A549 (cell line): ENCODE measurements at regions not wholly inside any gene's neighbourhood (a gene's known extent, or its start where the extent isn't known, plus 50 kb on each side); places are given as distances from the start of the nearest gene placed in this dataset.
A peak's percentile ranks its signal among the peaks of the same experiment; 100 is the strongest.

Experiments
- ATAC-seq, 2 experiments: fragments of 200-7000 bp in 1 of 2; fragments of >200 bp in 1 of 2; cut with Nextera tagmentation in 1 of 2; cut with Tn5 transposase in 1 of 2; 3 replicates each; pipeline versions ENCODE4 v1.8.0 to v1.9.1; 2018 to 2020; ENCODE audit warnings: mild to moderate bottlenecking in 1 of 2, moderate library complexity in 1 of 2
- CTCF ChIA-PET: fragments of 300-600 bp; sonication (Branson Sonifier 250); formaldehyde crosslinking; extraction: SDS; loops from one replicate; lab custom pipeline; 2021; ENCODE audit warnings: antibody characterized with exemption, inconsistent platforms; lab: Yijun Ruan, JAX
- POLR2A ChIA-PET: fragments of 350-600 bp; formaldehyde crosslinking; extraction: SDS; loops from one replicate; lab custom pipeline; 2021; ENCODE audit warnings: antibody characterized with exemption, inconsistent platforms; lab: Yijun Ruan, JAX
- DNase-seq, 2 experiments: peaks; one replicate each; pipeline versions ENCODE4 v3.0.0 to v3.0.0-alpha.2; 2011 to 2016; ENCODE audit warnings: low read depth in 1 of 2, low spot score in 1 of 2
- FAIRE-seq: peaks from 2 replicates; lab custom pipeline; 2011; peaks lifted over from hg19 to GRCh38; lab: Jason Lieb, UNC
- H3K27ac ChIP-seq, 2 experiments: fragments of >200 bp; sonication (Bioruptor Twin); formaldehyde crosslinking; 3 replicates each; pipeline ENCODE4 v1.5.1; 2016 to 2017
- H3K4me1 ChIP-seq: fragments of >200 bp; sonication (Bioruptor Twin); formaldehyde crosslinking; 3 replicates; pipeline ENCODE4 v1.6.1; 2016
- H3K4me2 ChIP-seq: fragments of >200 bp; sonication (Bioruptor Twin); formaldehyde crosslinking; 3 replicates; pipeline ENCODE4 v1.6.1; 2016
- H3K4me3 ChIP-seq: fragments of >200 bp; sonication (Bioruptor Twin); formaldehyde crosslinking; 3 replicates; pipeline ENCODE4 v1.5.1; 2016
- H3K9me3 ChIP-seq: fragments of >200 bp; sonication (Bioruptor Twin); formaldehyde crosslinking; 3 replicates; pipeline ENCODE4 v1.6.1; 2016
- BCL3 ChIP-seq: fragments of >200 bp; sonication (Bioruptor Twin); formaldehyde crosslinking; IDR thresholded peaks from 3 replicates; pipeline ENCODE4 v1.6.1; 2016
- CBX2 ChIP-seq: fragments of 200-600 bp; sonication (generic); IDR thresholded peaks from 2 replicates; pipeline ENCODE4 v1.6.1; 2016; ENCODE audit warnings: low read depth, mild to moderate bottlenecking, borderline replicate concordance
- CEBPB ChIP-seq, 2 experiments: fragments of >200 bp in 1 of 2; sonication (Bioruptor Twin) in 1 of 2; formaldehyde crosslinking in 1 of 2; IDR thresholded peaks; 2 replicates each; pipeline ENCODE4 v1.6.1; 2012 to 2016
- CTCF ChIP-seq: fragments of >200 bp; sonication (Bioruptor Twin); formaldehyde crosslinking; IDR thresholded peaks from 3 replicates; pipeline ENCODE4 v1.5.1; 2016
- EHMT2 ChIP-seq: fragments of 200-600 bp; sonication (generic); IDR thresholded peaks from 2 replicates; pipeline ENCODE4 v1.6.1; 2016; ENCODE audit warnings: antibody characterized with exemption, low read depth, mild to moderate bottlenecking, moderate library complexity
- ESRRA ChIP-seq: fragments of 150-350 bp; IDR thresholded peaks from 2 replicates; pipeline ENCODE4 v1.6.1; 2014; ENCODE audit warnings: mild to moderate bottlenecking, low read length, borderline replicate concordance
- FOSB ChIP-seq: fragments of 250-450 bp; sonication (Bioruptor Pico); IDR thresholded peaks from 2 replicates; pipeline ENCODE4 v1.5.0; 2020; ENCODE audit warnings: mild to moderate bottlenecking, moderate library complexity
- HDAC2 ChIP-seq: fragments of 200-600 bp; sonication (generic); IDR thresholded peaks from 2 replicates; pipeline ENCODE4 v1.6.1; 2016
- HES2 ChIP-seq: fragments of >200 bp; sonication (Bioruptor Twin); formaldehyde crosslinking; IDR thresholded peaks from 2 replicates; pipeline ENCODE4 v1.6.1; 2016
- HOXB13 ChIP-seq: fragments of 250-450 bp; sonication (Bioruptor Pico); IDR thresholded peaks from 2 replicates; pipeline ENCODE4 v1.5.0; 2020; ENCODE audit warnings: low read depth, mild to moderate bottlenecking, moderate library complexity
- HOXB5 ChIP-seq: fragments of 250-450 bp; sonication (Bioruptor Pico); IDR thresholded peaks from 2 replicates; pipeline ENCODE4 v1.5.0; 2020; ENCODE audit warnings: mild to moderate bottlenecking, moderate library complexity
- JUN ChIP-seq, 2 experiments: fragments of >200 bp; sonication (Bioruptor Twin); formaldehyde crosslinking; IDR thresholded peaks; 2 replicates in 1 of 2; 3 replicates in 1 of 2; pipeline ENCODE4 v1.6.1; 2016 to 2017
- JUNB ChIP-seq: fragments of >200 bp; sonication (Bioruptor Twin); formaldehyde crosslinking; IDR thresholded peaks from 2 replicates; pipeline ENCODE4 v1.6.1; 2016
- KDM5A ChIP-seq: fragments of 200-600 bp; sonication (generic); IDR thresholded peaks from 2 replicates; pipeline ENCODE4 v1.6.1; 2016; ENCODE audit warnings: antibody characterized with exemption, mild to moderate bottlenecking
- MAFK ChIP-seq: fragments of 450-650 bp; IDR thresholded peaks from 2 replicates; pipeline ENCODE4 v1.6.1; 2014; ENCODE audit not compliant: partially characterized antibody
- MAZ ChIP-seq: fragments of 150-350 bp; IDR thresholded peaks from 2 replicates; pipeline ENCODE4 v1.6.1; 2014; ENCODE audit warnings: antibody characterized with exemption, low read depth, low read length, borderline replicate concordance
- PBX3 ChIP-seq: IDR thresholded peaks from 2 replicates; pipeline ENCODE4 v1.6.1; 2012
- POLR2A ChIP-seq: IDR thresholded peaks from 2 replicates; pipeline ENCODE4 v1.6.1; 2012; ENCODE audit warnings: mild to moderate bottlenecking, low read length
- RCOR1 ChIP-seq: fragments of 150-350 bp; IDR thresholded peaks from 2 replicates; pipeline ENCODE4 v1.6.1; 2014; ENCODE audit warnings: antibody characterized with exemption, low read length, low read depth
- RFX5 ChIP-seq: fragments of 450-650 bp; IDR thresholded peaks from 2 replicates; pipeline ENCODE4 v1.7.1; 2014; ENCODE audit warnings: antibody characterized with exemption, mild to moderate bottlenecking, moderate library complexity
- RNF2 ChIP-seq: fragments of 200-600 bp; sonication (generic); IDR thresholded peaks from 2 replicates; pipeline ENCODE4 v1.6.1; 2016; ENCODE audit warnings: low read depth, mild to moderate bottlenecking, antibody characterized with exemption, moderate library complexity, borderline replicate concordance
- SREBF2 ChIP-seq: fragments of 450-650 bp; IDR thresholded peaks from 2 replicates; pipeline ENCODE4 v1.6.1; 2014; ENCODE audit warnings: mild to moderate bottlenecking, moderate library complexity
- TP53 ChIP-seq: fragments of 250-450 bp; sonication (Bioruptor Pico); IDR thresholded peaks from 2 replicates; pipeline ENCODE4 v1.5.0; 2021; ENCODE audit warnings: mild to moderate bottlenecking, moderate library complexity
- USF2 ChIP-seq: fragments of 450-650 bp; IDR thresholded peaks from 2 replicates; pipeline ENCODE4 v1.6.1; 2014; ENCODE audit warnings: antibody characterized with exemption
- ZC3H11A ChIP-seq: fragments of 450-650 bp; IDR thresholded peaks from 2 replicates; pipeline ENCODE4 v1.6.1; 2014; ENCODE audit warnings: antibody characterized with exemption, mild to moderate bottlenecking
- ZFP36 ChIP-seq: fragments of 450-650 bp; IDR thresholded peaks from 2 replicates; pipeline ENCODE4 v1.6.1; 2014; ENCODE audit warnings: borderline replicate concordance; ENCODE audit not compliant: partially characterized antibody
- ZSCAN20 ChIP-seq: fragments of 250-450 bp; sonication (Bioruptor Pico); IDR thresholded peaks from 2 replicates; pipeline ENCODE4 v1.8.0; 2022; ENCODE audit warnings: mild to moderate bottlenecking, moderate library complexity
- WGBS: methylation state at CpG from one replicate; pipeline ENCODE4 v1.1.6; 2017; ENCODE audit errors: missing lambda C conversion rate; 5-methylcytosine and 5-hydroxymethylcytosine counted together
- TF ChIP-seq, protein P1 (sequence below): IDR thresholded peaks from 2 replicates; pipeline ENCODE4 v1.6.1; 2012; ENCODE audit warnings: low read depth, borderline replicate concordance

DNA sequence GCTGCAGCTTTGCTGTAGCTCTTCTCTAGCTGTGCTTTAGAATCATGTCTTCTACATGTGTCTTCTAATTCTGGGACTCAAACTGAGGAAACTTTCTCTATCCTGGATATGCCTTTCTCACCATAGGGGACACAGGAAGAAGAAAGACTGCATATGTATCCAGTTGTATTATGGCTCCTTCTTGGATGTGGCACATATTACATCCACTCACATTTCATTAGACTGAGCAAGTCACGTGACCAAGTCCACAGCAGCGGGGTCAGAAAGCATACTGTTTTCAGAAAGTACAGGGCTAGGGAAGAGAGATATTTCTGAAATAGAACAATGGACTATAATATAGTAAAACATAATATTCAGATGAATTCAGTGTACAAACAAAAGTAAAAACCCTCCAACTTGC is 187.6 kb upstream of the RIMS1 start:
- ChIA-PET POLR2A (no interaction called here), CTCF (no interaction called here)
- H3K4me3 ChIP-seq: no peak overlapping the region
- no peak for ATAC-seq
- TF ChIP-seq CEBPB (IDR thresholded peaks at IDR 0.05) (no peak), TP53 (CRISPR knock-in tag) (no peak), POLR2A (no peak), USF2 (peak; percentile 41; the same call in 1 of the 2 replicates)
- TF ChIP-seq, all 56 proteins: peak for 1
- Histone ChIP-seq H3K9me3 (no peaks in the 10 kb centered on the region), H3K27ac (no peak overlapping the region), H3K4me1 (no peaks in the 10 kb centered on the region), H3K4me2 (no peak overlapping the region)
- 0% methylated on average over 2 of the region's 2 CpGs for WGBS
- FAIRE-seq (no peak), DNase-seq (no peak)

DNA sequence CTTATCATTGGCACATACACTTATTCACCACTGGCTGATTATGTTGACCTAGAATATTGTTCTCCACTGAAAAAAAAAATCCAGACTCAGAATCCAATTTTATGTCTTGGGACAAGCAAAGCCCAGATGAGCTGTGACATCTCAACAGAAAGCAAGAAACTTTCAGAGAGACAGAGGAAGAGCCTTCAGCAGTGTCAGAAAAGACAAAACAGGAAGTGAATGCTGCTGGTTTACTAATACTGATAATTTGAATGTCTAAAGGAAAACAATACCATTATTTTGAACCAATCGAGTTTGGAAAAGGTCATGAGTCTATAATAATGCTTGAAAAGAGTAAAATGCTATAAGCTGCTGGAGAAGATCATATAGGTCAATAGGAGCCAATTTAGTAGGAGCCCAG is 179.8 kb upstream of the RIMS1 start:
- WGBS: 0% methylated on average over 1 of the region's 1 CpG
- no peak for TF ChIP-seq ZSCAN20
- TF ChIP-seq ZFP36: no peak
- no peak for TF ChIP-seq MAZ
- no peak for TF ChIP-seq ESRRA
- TF ChIP-seq RNF2: no peak
- TF ChIP-seq ZC3H11A: no peak
- no peak for TF ChIP-seq HES2
- TF ChIP-seq CBX2: no peak
- no peak for TF ChIP-seq FOSB
- no peak for TF ChIP-seq JUN (IDR thresholded peaks at IDR 0.05)
- TF ChIP-seq RFX5: no peak
- no peak for TF ChIP-seq MAFK
- no peak for TF ChIP-seq JUNB
- TF ChIP-seq RCOR1: no peak
- no peak for TF ChIP-seq PBX3
- TF ChIP-seq CTCF: no peak
- no peak for TF ChIP-seq HOXB5 (CRISPR knock-in tag)
- no peak for DNase-seq
- FAIRE-seq: no peak
- H3K4me2 ChIP-seq: no peak overlapping the region
- POLR2A ChIA-PET: no interaction called here
- H3K4me1 ChIP-seq: no peaks in the 10 kb centered on the region
- H3K9me3 ChIP-seq: no peaks in the 10 kb centered on the region
- CTCF ChIA-PET: interaction anchor here (0.7 kb wide), 1 partner anchor 1099 kb away, joined by 3 read pairs; no protein-coding TSS in a partner anchor
- H3K27ac ChIP-seq: no peak overlapping the region
- ATAC-seq: no peak
- no peak overlapping the region for H3K4me3 ChIP-seq

- ATAC-seq (no peak), DNase-seq (no peak), FAIRE-seq (no peak)
- no peaks in the 10 kb centered on the region for H3K4me1 ChIP-seq
- H3K4me2 ChIP-seq: no peak overlapping the region
- H3K27ac ChIP-seq: no peak overlapping the region
- no peaks in the 10 kb centered on the region for H3K9me3 ChIP-seq
- CTCF ChIA-PET: interaction anchor here (0.7 kb wide), 1 partner anchor 1099 kb away, joined by 3 read pairs; no protein-coding TSS in a partner anchor
- 2% methylated on average over 3 of the region's 3 CpGs for WGBS
- H3K4me3 ChIP-seq: no peak overlapping the region
- POLR2A ChIA-PET: no interaction called here
- no peak for TF ChIP-seq JUN (IDR thresholded peaks at IDR 0.05)
- TF ChIP-seq EHMT2: no peak
- TF ChIP-seq HDAC2: no peak
- TF ChIP-seq MAZ: no peak
- TF ChIP-seq, protein P1, sequence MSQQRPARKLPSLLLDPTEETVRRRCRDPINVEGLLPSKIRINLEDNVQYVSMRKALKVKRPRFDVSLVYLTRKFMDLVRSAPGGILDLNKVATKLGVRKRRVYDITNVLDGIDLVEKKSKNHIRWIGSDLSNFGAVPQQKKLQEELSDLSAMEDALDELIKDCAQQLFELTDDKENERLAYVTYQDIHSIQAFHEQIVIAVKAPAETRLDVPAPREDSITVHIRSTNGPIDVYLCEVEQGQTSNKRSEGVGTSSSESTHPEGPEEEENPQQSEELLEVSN: no peak
- no peak for TF ChIP-seq KDM5A
- no peak for TF ChIP-seq BCL3
- no peak for TF ChIP-seq SREBF2
- TF ChIP-seq CTCF: no peak
- no peak for TF ChIP-seq HOXB13 (CRISPR knock-in tag)
Measured at GRCh38 chr6:71707059-71707458, 179.3 kb upstream of the RIMS1 start.
